K562 (cell line): ENCODE measurements at regions not wholly inside any gene's neighbourhood (a gene's known extent, or its start where the extent isn't known, plus 50 kb on each side); places are given as distances from the start of the nearest gene placed in this dataset.

Experiments
- ATAC-seq: fragments of 200-7000 bp; cut with Tn5 transposase; 3 replicates; pipeline ENCODE4 v1.9.1; 2020; ENCODE audit warnings: moderate library complexity
- BruUV-seq: library from RNA; stranded (reverse); fragments of 400-500 nt; replicated peaks from 2 replicates; lab custom pipeline; 2021; lab: Mats Ljungman, UMichigan
- CTCF ChIA-PET: fragments of 300-600 bp; formaldehyde crosslinking; extraction: SDS; loops from one replicate; lab custom pipeline; 2021; ENCODE audit warnings: low intra/inter-chr PET ratio; lab: Yijun Ruan, JAX
- POLR2A ChIA-PET: fragments of 300-600, 350-650 bp; sonication (Branson Sonifier 250); formaldehyde crosslinking; extraction: SDS; loops from one replicate; lab custom pipeline; 2021; ENCODE audit warnings: antibody characterized with exemption, inconsistent platforms; lab: Yijun Ruan, JAX
- DNase-seq, 4 experiments: peaks; one replicate each; pipeline versions ENCODE4 v3.0.0 to v3.0.0-alpha.2; 2011 to 2018; ENCODE audit warnings: low spot score in 3 of 4, mixed read lengths in 3 of 4; ENCODE audit errors: extremely low read depth in 1 of 4
- FAIRE-seq: peaks from 2 replicates; lab custom pipeline; 2011; peaks lifted over from hg19 to GRCh38; lab: Jason Lieb, UNC
- H2AFZ ChIP-seq: 2 replicates; pipeline ENCODE4 v1.6.0; 2011; ENCODE audit warnings: low read depth, low read length, control low read depth, inconsistent platforms
- H3K27ac ChIP-seq: fragments of 200-600 bp; 3 replicates; pipeline ENCODE4 v1.8.0; 2011; ENCODE audit warnings: low read depth, mild to moderate bottlenecking, control low read depth, inconsistent platforms, low read length, moderate library complexity, mixed read lengths; ENCODE audit errors: extremely low read depth
- H3K27me3 ChIP-seq, 2 experiments: fragments of 300-600 bp in 1 of 2; 2 replicates in 1 of 2; 3 replicates in 1 of 2; pipeline versions ENCODE4 v1.6.0 to v1.8.0; 2011; ENCODE audit warnings: inconsistent platforms in 2 of 2, low read length in 2 of 2, mild to moderate bottlenecking in 1 of 2, mixed read lengths in 1 of 2, moderate library complexity in 1 of 2; ENCODE audit not compliant: control insufficient read depth in 2 of 2, insufficient read depth in 2 of 2
- H3K36me3 ChIP-seq: fragments of 300-600 bp; 3 replicates; pipeline ENCODE4 v1.8.0; 2011; ENCODE audit warnings: mild to moderate bottlenecking, low read length, inconsistent platforms; ENCODE audit not compliant: control insufficient read depth, insufficient read depth
- H3K4me1 ChIP-seq, 2 experiments: fragments of 200-600 bp in 1 of 2; replicated peaks in 1 of 2; 2 replicates in 1 of 2; 3 replicates in 1 of 2; pipeline versions ENCODE4 v1.5.1 to v1.8.0; 2011; ENCODE audit warnings: inconsistent platforms in 2 of 2, low read length in 2 of 2, mild to moderate bottlenecking in 1 of 2, mixed read lengths in 1 of 2, moderate library complexity in 1 of 2; ENCODE audit not compliant: control insufficient read depth in 2 of 2, insufficient read depth in 2 of 2
- H3K4me2 ChIP-seq: 2 replicates; pipeline ENCODE4 v1.6.1; 2011; ENCODE audit warnings: low read length, control low read depth, inconsistent platforms, mixed read lengths; ENCODE audit not compliant: insufficient read depth
- H3K4me3 ChIP-seq: fragments of 200-600 bp; sonication (generic), shearing (Covaris generic); 2 replicates; pipeline ENCODE4 v1.5.1; 2016; ENCODE audit warnings: control low read depth, inconsistent platforms
- H3K79me2 ChIP-seq: fragments of 200-600 bp; 3 replicates; pipeline ENCODE4 v1.8.0; 2011; ENCODE audit warnings: low read length, inconsistent platforms; ENCODE audit not compliant: control insufficient read depth, insufficient read depth
- H3K9ac ChIP-seq, 2 experiments: 2 replicates each; pipeline versions ENCODE4 v1.6.0 to v1.6.1; 2011; ENCODE audit warnings: low read depth in 2 of 2, low read length in 2 of 2, control low read depth in 1 of 2, inconsistent platforms in 1 of 2, mild to moderate bottlenecking in 1 of 2, mixed read lengths in 1 of 2; ENCODE audit not compliant: insufficient read depth in 1 of 2
- H3K9me1 ChIP-seq: one replicate; pipeline ENCODE4 v1.6.0; 2011; ENCODE audit warnings: inconsistent platforms, mild to moderate bottlenecking, low read length, moderate library complexity; ENCODE audit not compliant: control insufficient read depth, insufficient read depth
- H3K9me3 ChIP-seq: replicated peaks from 2 replicates; pipeline ENCODE4 v1.5.1; 2011; ENCODE audit warnings: low read depth, low read length, inconsistent platforms; ENCODE audit not compliant: control insufficient read depth, insufficient read depth
- H4K20me1 ChIP-seq: replicated peaks from 2 replicates; pipeline ENCODE4 v1.6.1; 2011; ENCODE audit warnings: low read length, inconsistent platforms, mixed read lengths; ENCODE audit not compliant: control insufficient read depth, insufficient read depth
- CBX8 ChIP-seq: fragments of 200-600 bp; sonication (generic); IDR thresholded peaks from 2 replicates; pipeline ENCODE4 v1.6.1; 2012; ENCODE audit warnings: borderline replicate concordance, mixed run types, low read depth, mild to moderate bottlenecking, moderate library complexity, mixed read lengths, low read length, control low read depth, inconsistent platforms; ENCODE audit not compliant: poor library complexity, severe bottlenecking; ENCODE audit errors: extremely low read depth
- E2F6 ChIP-seq, 2 experiments: IDR thresholded peaks; 2 replicates each; pipeline ENCODE4 v1.6.1; 2011; ENCODE audit warnings: borderline replicate concordance in 1 of 2, control low read depth in 1 of 2, low read depth in 1 of 2, low read length in 1 of 2, mild to moderate bottlenecking in 1 of 2, mixed read lengths in 1 of 2, moderate library complexity in 1 of 2; ENCODE audit not compliant: insufficient read depth in 1 of 2, insufficient read length in 1 of 2, poor library complexity in 1 of 2, severe bottlenecking in 1 of 2; ENCODE audit errors: extremely low read depth in 1 of 2
- ESRRA ChIP-seq: fragments of 450-650 bp; IDR thresholded peaks from 2 replicates; pipeline ENCODE4 v1.6.1; 2014; ENCODE audit warnings: low read depth, mild to moderate bottlenecking, moderate library complexity, borderline replicate concordance
- IFI16 ChIP-seq: fragments of 250-450 bp; sonication (Bioruptor Pico); IDR thresholded peaks from 2 replicates; pipeline ENCODE4 v2.1.2; 2022; ENCODE audit warnings: mild to moderate bottlenecking, inconsistent platforms
- PHF8 ChIP-seq: fragments of 200-600 bp; sonication (generic); IDR thresholded peaks from 2 replicates; pipeline ENCODE4 v1.6.1; 2012; ENCODE audit warnings: mixed run types, mild to moderate bottlenecking, inconsistent platforms, low read length, moderate library complexity, borderline replicate concordance
- TRIM28 ChIP-seq: fragments of 450-650 bp; IDR thresholded peaks from 2 replicates; pipeline ENCODE4 v1.6.1; 2017
- TSHZ1 ChIP-seq: fragments of 250-450 bp; sonication (Bioruptor Pico); IDR thresholded peaks from 2 replicates; pipeline ENCODE4 v1.4.0; 2020; ENCODE audit warnings: mild to moderate bottlenecking, moderate library complexity
- ZNF668 ChIP-seq: fragments of 250-450 bp; sonication (Bioruptor Pico); IDR thresholded peaks from 2 replicates; pipeline ENCODE4 v1.8.0; 2022; ENCODE audit warnings: mild to moderate bottlenecking, inconsistent platforms
- ZNF695 ChIP-seq: fragments of 450-650 bp; formaldehyde crosslinking; IDR thresholded peaks from 2 replicates; pipeline ENCODE4 v1.4.0; 2020; ENCODE audit warnings: mild to moderate bottlenecking, moderate library complexity
- ZNF75A ChIP-seq: fragments of 450-650 bp; formaldehyde crosslinking; IDR thresholded peaks from 2 replicates; pipeline ENCODE4 v1.4.0; 2020; ENCODE audit warnings: mild to moderate bottlenecking
- WGBS: fragments of 100-300 bp; shearing (Covaris generic); methylation state at CpG from one replicate; pipeline ENCODE4 v1.1.6; 2016; ENCODE audit warnings: low coverage, mixed read lengths; ENCODE audit not compliant: insufficient coverage; ENCODE audit errors: missing lambda C conversion rate; 5-methylcytosine and 5-hydroxymethylcytosine counted together
- in situ Hi-C: fragments of 300-500 bp; cut with MboI; formaldehyde crosslinking; loops from 4 replicates; pipeline ENCODE4 v1.15.0; 2018; ENCODE audit warnings: inconsistent platforms, mixed read lengths
- intact Hi-C: fragments of 100-400 bp; cut with micrococcal nuclease; formaldehyde crosslinking; loops from 2 replicates; pipeline ENCODE4 v1.14.2; 2022
- TF ChIP-seq, protein P1 (sequence below): fragments of 200-400 bp; formaldehyde crosslinking; IDR thresholded peaks from 2 replicates; pipeline ENCODE4 v1.6.1; 2017; ENCODE audit warnings: mild to moderate bottlenecking, low read depth, low read length, moderate library complexity
- TF ChIP-seq, protein P2 (sequence below), 2 experiments: fragments of 200-800 bp in 1 of 2; sonication (Bioruptor generic) in 1 of 2; sonication (generic) in 1 of 2; formaldehyde crosslinking in 1 of 2; IDR thresholded peaks in 1 of 2; conservative IDR thresholded peaks in 1 of 2; 2 replicates each; pipeline versions ENCODE4 v1.5.0 to v1.6.1; 2016 to 2020; ENCODE audit warnings: missing compliant biosample characterization in 1 of 2, missing genetic modification characterization in 1 of 2, missing genetic modification reagents in 1 of 2

DNA sequence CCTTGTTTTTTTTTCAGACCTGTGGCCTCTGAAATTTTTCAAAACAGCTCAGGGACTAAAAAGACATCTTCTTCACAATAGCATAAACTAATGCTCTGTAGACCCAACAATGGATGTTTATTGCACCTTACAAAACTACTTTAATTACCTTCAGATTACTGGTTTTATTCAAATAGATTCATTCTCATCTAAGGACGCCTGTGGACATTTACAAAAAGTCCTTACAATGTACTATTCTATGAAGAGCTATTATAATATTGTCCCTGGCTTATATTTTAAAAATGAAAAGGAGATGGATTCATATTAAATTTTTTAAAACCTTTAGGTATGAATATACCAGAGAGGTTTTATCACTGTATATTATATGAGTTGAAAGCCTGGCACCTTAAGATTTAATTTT is 238.4 kb upstream of the NR5A2 start:
- WGBS, result 0% methylated on average over 1 of the region's 1 CpG
- no peaks in the 10 kb centered on the region for H3K9me3 ChIP-seq
- H3K9ac ChIP-seq, result no peak overlapping the region
- no peak for DNase-seq
- H3K79me2 ChIP-seq, result no peaks in the 10 kb centered on the region
- no peak for ATAC-seq
- no peak overlapping the region for H3K27ac ChIP-seq
- CTCF ChIA-PET, result no interaction called here
- no peak overlapping the region for H3K4me3 ChIP-seq
- no peaks in the 10 kb centered on the region for H4K20me1 ChIP-seq
- no peaks in the 10 kb centered on the region for H3K27me3 ChIP-seq
- POLR2A ChIA-PET, result no interaction called here
- in situ Hi-C loops, result no loop called here
- no peak overlapping the region for H2AFZ ChIP-seq
- no TSS peak for BruUV-seq
- H3K4me1 ChIP-seq, result no peaks in the 10 kb centered on the region
- H3K36me3 ChIP-seq, result no peaks in the 10 kb centered on the region
- FAIRE-seq, result no peak
- no peak overlapping the region for H3K4me2 ChIP-seq
- intact Hi-C loops, result no loop called here
- H3K9me1 ChIP-seq, result no peaks in the 10 kb centered on the region
- no peak for TF ChIP-seq PHF8
- no peak for TF ChIP-seq E2F6 (IDR thresholded peaks at IDR 0.05; ENCODE audit: borderline replicate concordance in 1 of 2, extremely low read depth in 1 of 2, insufficient read depth in 1 of 2, insufficient read length in 1 of 2, low read depth in 1 of 2, low read length in 1 of 2, poor library complexity in 1 of 2, severe bottlenecking in 1 of 2)
- no peak for TF ChIP-seq TRIM28
- TF ChIP-seq IFI16 (CRISPR knock-in tag), result no peak
- TF ChIP-seq TSHZ1 (CRISPR knock-in tag), result no peak
- no peak for TF ChIP-seq ESRRA
- no peak for TF ChIP-seq CBX8
- TF ChIP-seq ZNF75A, result no peak
- TF ChIP-seq, protein P1, sequence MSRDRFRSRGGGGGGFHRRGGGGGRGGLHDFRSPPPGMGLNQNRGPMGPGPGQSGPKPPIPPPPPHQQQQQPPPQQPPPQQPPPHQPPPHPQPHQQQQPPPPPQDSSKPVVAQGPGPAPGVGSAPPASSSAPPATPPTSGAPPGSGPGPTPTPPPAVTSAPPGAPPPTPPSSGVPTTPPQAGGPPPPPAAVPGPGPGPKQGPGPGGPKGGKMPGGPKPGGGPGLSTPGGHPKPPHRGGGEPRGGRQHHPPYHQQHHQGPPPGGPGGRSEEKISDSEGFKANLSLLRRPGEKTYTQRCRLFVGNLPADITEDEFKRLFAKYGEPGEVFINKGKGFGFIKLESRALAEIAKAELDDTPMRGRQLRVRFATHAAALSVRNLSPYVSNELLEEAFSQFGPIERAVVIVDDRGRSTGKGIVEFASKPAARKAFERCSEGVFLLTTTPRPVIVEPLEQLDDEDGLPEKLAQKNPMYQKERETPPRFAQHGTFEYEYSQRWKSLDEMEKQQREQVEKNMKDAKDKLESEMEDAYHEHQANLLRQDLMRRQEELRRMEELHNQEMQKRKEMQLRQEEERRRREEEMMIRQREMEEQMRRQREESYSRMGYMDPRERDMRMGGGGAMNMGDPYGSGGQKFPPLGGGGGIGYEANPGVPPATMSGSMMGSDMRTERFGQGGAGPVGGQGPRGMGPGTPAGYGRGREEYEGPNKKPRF, result no peak
- TF ChIP-seq ZNF668 (CRISPR knock-in tag), result no peak
- TF ChIP-seq, protein P2, sequence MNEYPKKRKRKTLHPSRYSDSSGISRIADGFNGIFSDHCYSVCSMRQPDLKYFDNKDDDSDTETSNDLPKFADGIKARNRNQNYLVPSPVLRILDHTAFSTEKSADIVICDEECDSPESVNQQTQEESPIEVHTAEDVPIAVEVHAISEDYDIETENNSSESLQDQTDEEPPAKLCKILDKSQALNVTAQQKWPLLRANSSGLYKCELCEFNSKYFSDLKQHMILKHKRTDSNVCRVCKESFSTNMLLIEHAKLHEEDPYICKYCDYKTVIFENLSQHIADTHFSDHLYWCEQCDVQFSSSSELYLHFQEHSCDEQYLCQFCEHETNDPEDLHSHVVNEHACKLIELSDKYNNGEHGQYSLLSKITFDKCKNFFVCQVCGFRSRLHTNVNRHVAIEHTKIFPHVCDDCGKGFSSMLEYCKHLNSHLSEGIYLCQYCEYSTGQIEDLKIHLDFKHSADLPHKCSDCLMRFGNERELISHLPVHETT (CRISPR knock-in tag; conservative IDR thresholded peaks at IDR 0.05 in 1 of 2, IDR thresholded peaks at IDR 0.05 in 1 of 2), result no peak
- no peak for TF ChIP-seq ZNF695 (CRISPR knock-in tag)
